ENCODE measurements at regions not wholly inside any gene's neighbourhood (a gene's known extent, or its start where the extent isn't known, plus 50 kb on each side); places are given as distances from the start of the nearest gene placed in this dataset.

- TF ChIP-seq SUZ12 (IDR thresholded peaks at IDR 0.05; ENCODE audit: extremely low read depth, insufficient read depth, insufficient read length) (no peak), ZNF274 (IDR thresholded peaks at IDR 0.05; ENCODE audit: low read depth, low read length) (no peak)
Observed at GRCh38 chr7:95674101-95674500, 77.8 kb upstream of the PDK4 start.

All from NT2/D1 (cell line).